Epithelial cell of prostate (primary cell): ENCODE measurements at regions not wholly inside any gene's neighbourhood (a gene's known extent, or its start where the extent isn't known, plus 50 kb on each side); places are given as distances from the start of the nearest gene placed in this dataset.
A peak's percentile ranks its signal among the peaks of the same experiment; 100 is the strongest.

ENCODE experiments used
- DNase-seq: peaks from one replicate; pipeline ENCODE4 v3.0.0-alpha.2; 2011; ENCODE audit warnings: low read depth, low spot score
- H3K27ac ChIP-seq: fragments of 450-650 bp; 2 replicates; pipeline ENCODE4 v1.5.1; 2017; ENCODE audit warnings: mild to moderate bottlenecking

DNA sequence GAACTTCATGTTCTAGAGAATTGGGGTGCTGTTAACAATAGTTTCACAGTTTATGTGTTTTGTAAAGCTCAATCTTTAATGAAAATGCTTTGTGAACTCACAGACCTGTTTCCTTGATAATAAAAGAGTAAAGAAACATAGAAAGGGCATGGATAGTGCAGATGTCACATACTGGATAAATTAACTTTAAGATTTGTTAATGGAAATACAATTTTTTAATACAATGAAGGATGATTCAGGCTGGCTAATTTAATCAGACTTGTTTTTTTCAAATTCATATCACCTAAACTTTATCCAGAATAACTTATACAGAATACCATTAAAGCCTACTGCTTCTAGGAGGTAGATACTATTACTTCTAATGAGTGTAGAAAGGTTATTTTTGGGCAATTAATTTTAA, 1033.5 kb upstream of the SLC10A2 start:
- DNase-seq: no peak
- no peak overlapping the region for H3K27ac ChIP-seq

DNA sequence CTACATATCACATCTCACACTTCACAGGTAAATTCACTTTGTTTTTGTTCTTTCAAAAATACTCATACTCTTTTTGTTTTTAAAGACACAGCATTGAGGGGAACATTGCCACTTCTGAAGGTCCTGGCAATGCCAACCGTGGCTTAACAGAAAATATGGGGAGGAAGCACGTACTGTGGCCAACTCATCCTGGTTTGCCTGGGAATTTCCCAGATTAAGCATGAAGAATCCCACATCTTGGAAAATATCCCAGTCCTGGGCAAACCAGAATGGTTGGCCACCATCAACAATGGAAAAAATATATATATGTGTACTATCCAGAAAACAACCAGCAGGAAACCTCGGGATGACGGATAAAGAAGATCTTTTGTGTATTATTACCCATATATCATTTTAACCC, 1032.2 kb upstream of the SLC10A2 start:
- no peak for DNase-seq
- H3K27ac ChIP-seq: no peak overlapping the region

- H3K27ac ChIP-seq: no peak overlapping the region
- DNase-seq: no peak
Measured at GRCh38 chr13:104086759-104087158, 1020.5 kb upstream of the SLC10A2 start.

- no peak overlapping the region for H3K27ac ChIP-seq
- no peak for DNase-seq
Measured at GRCh38 chr13:104086210-104086609, 1020.0 kb upstream of the SLC10A2 start.

DNA sequence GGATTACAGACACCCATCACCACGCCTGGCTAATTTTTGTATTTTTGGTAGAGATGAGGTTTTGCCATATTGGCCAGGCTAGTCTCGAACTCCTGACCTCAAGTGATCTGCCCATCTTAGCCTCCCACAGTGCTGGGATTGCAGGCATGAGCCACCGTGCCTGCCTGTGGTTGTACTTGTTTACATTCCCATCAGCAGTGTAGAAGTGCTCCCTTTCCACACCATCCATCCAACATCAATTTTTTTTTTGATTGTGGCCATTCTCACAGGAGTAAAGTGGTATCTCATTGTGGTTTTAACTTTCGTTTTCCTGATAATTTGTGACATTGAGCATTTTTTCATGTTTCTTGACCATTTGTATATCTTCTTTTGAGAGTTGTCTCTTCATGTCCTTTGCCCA, 1019.4 kb upstream of the SLC10A2 start:
- H3K27ac ChIP-seq: no peak overlapping the region
- DNase-seq: no peak

GRCh38 chr13:104074326-104074725, 1008.1 kb upstream of the SLC10A2 start:
- no peak overlapping the region for H3K27ac ChIP-seq
- DNase-seq: no peak

- no peak overlapping the region for H3K27ac ChIP-seq
- DNase-seq: no peak
Measured at GRCh38 chr13:104071806-104072205, 1005.6 kb upstream of the SLC10A2 start.

DNA sequence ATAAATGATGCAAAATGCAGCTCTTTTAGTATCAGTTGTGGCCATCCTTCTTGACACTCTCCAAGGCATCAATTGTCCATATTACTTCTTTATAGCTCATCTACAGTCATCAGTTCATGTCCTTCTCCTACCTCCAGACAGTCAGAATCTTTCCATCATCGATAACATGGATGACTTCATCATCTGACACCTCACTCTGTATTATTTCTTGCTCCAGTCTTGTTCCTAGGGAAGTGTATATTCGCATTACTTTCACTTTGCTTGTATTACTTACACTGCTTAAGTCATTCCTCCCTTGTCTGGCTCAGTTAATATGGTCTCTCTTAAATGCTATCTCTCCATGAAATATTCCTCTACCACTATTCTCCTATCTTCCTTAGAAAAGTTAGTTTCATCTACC, 999.1 kb upstream of the SLC10A2 start:
- H3K27ac ChIP-seq: no peak overlapping the region
- DNase-seq: no peak

DNA sequence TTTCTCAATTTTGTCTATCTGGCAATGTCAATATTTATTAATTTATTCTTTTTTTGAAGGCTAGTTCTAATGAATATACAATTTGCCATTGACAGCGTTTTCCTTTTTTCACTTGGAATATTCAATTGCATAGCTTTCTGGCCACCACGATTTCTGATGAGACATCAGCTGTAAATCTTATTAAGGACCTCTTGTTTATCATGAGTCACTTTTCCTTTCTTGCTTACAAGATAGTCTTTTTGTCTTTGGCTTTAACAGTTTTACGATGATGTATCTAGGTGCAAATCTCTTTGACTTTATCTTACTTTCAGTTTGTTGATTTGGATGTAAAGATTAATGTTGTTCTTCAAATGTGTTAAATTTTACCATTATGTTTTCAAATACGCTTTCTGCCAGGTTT, 991.6 kb upstream of the SLC10A2 start:
- DNase-seq: no peak
- H3K27ac ChIP-seq: no peak overlapping the region

GRCh38 chr13:104045907-104046306, 979.7 kb upstream of the SLC10A2 start:
- DNase-seq: no peak
- no peak overlapping the region for H3K27ac ChIP-seq

DNA sequence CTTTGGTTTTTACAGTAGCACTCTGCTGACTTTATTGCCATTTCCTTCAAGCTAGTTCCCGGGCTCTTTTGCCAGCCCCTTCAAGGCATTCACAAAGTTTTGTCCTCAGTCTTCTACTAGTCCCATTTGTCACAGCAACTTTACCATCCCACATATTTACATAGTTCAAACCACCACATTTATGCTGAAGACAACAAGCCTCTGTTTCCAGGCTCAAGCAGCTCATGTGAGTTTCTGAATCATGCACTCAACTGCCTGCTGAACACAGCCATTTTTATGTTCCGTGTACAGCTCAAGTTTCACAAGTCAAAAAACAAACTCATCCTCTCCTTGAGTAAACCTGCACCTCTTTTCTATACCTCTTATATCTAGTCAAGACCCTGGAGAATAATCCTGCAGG, 977.0 kb upstream of the SLC10A2 start:
- no peak overlapping the region for H3K27ac ChIP-seq
- peak; percentile 10 for DNase-seq

- no peak for DNase-seq
- no peak overlapping the region for H3K27ac ChIP-seq
Measured at GRCh38 chr13:104034891-104035290, 968.7 kb upstream of the SLC10A2 start.

GRCh38 chr13:104025303-104025702, 959.1 kb upstream of the SLC10A2 start:
- DNase-seq: no peak
- no peak overlapping the region for H3K27ac ChIP-seq

DNA sequence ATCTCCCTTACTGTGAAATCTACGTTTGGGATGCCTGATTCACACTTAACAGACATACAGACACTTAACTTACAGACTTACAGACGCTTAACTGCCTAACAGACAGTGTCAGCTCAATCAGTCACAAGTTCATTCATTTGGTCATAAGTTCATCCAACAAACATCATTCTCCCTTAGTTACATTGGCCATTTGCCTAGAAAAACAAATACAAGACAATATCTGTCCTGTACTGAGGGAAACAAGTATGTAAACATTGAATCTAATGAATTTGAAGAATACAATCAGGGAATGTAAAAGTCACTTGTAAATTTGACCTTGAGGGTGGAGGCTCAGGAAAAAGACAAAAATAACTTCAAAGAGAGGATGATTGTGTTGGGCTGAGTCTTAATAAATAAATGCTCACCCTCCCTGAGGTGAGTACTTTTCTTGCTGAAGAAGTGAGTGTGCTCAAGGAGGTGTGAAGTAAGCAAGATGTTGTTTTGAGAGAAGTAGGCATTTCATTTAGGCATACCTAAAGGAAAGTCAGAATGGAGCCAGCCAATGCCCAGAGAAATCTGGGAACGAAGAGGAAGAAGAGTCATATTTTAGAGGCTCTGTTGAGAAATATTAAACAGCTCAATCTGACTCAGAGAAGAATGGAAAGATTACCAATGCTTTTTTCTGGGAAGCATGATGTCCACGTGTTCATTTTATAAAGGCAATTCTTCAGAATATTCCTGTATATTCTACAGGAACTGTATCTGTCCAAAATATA, 958.4 kb upstream of the SLC10A2 start:
- no peak for DNase-seq
- peak overlapping the region; percentile 23 for H3K27ac ChIP-seq

DNA sequence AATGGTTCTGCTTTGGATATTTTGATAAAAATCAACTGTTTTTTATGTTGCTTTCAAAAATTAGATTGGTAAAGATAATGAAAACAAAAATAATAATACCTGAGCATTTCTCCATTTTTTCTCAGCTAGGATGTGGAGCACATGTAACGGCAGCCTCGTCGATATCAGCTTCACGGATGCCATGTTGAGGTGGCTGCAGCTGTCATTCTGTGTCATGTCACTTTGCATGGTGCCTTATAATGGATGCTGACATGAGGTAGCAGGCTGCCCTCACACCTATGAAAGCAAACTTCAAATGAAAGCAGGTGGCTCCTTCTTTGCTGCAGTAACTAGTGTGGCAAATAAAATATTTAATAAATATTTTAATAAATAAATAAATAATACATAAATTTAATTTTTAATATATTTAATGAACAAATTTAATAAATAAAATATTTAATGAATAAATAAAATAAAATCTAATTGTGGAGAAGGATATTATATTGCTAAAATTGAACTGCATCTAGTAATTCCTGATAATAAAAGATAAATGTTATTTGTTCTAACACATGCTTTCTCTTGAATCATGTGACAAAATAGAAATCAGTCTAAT, 955.7 kb upstream of the SLC10A2 start:
- no peak overlapping the region for H3K27ac ChIP-seq
- no peak for DNase-seq

GRCh38 chr13:104017317-104017716, 951.1 kb upstream of the SLC10A2 start:
- no peak overlapping the region for H3K27ac ChIP-seq
- DNase-seq: no peak

DNA sequence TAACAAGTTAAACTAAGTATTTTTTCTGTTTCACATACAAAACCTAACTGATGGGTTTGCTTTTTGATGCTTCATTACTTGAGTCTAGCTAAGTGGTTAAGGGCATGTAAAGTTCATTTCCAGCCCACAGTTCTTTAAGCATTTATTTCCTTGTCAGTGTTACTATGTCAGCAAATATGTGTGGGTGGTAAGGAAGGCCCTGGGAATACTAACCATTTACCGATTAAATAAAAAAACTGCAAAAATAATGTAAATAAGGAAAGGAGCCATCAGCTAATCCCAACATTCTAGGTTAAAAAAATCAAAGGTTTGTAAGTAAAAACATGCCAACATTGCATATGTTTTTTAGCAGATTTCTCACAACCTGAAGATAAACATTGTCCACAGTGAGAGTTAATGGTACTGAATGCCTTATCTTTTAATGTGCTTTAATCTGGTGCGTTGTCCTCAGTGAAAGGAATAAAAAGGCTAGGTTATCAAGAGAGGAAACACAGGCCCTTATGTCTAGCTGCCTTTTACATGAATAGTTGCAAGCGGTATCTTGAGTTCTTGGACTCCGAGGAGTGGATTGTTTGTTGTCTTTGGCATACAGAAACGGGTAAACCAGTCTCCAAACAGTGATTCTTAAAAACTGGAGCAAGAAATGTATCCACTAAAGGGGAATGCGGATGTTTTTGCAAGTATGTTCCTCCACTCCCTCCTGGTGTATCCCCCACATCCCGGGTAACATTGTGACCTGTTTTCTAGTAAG, 949.6 kb upstream of the SLC10A2 start:
- no peak for DNase-seq
- peak overlapping the region; percentile 22 for H3K27ac ChIP-seq

- H3K27ac ChIP-seq: peak overlapping the region; percentile 22
- no peak for DNase-seq
Measured at GRCh38 chr13:104014803-104015645, 948.8 kb upstream of the SLC10A2 start.

DNA sequence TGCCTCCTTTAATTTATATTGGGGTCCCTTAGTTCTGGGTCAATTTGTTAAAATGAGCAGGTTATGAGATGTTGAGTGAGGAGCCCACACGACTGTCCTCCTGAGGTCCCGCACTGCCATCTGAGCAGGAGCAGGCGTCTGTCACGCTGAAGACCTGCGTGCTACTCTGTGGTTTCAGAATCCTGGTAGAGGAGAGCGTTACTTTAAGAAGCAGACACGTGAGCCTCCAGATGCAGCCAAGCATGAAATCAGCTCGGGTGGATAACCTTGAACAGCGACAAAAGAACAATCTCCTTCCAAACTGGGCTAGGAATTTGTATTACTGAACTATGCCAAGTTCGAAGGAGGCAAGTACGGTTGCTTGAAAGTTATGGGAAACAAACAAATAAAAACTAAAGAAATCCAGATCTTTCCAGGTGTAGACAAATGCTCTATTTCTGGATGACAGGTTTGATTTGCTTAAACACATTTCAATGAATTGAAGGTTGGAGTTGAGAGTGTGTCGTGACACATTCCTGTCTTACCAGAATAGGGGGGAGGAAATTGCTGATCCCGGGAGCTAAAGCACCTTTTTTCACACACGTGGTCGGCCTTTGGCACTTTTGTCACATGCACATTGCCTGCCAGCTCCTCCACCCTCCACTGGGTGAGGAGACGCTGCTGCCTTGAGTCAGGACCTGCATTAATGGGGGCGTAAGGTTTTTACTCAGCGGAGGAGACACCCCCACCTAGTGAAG, 945.5 kb upstream of the SLC10A2 start:
- no peak overlapping the region for H3K27ac ChIP-seq
- DNase-seq: no peak
